ENCODE measurements at regions not wholly inside any gene's neighbourhood (a gene's known extent, or its start where the extent isn't known, plus 50 kb on each side); places are given as distances from the start of the nearest gene placed in this dataset.

GRCh38 chr9:90552317-90552716, 90.3 kb downstream of the DIRAS2 start:
- peaks cover 3% of the 10 kb centered on the region; the same call in 1 of the 2 replicates for H3K9me2 ChIP-seq (ENCODE audit: insufficient read depth)
- no peak overlapping the region for H3K27ac ChIP-seq (ENCODE audit: low read depth)
- no peak overlapping the region for H3K27ac Mint-ChIP-seq
- no peaks in the 10 kb centered on the region for H3K79me2 ChIP-seq (replicated peaks; ENCODE audit: insufficient read depth)
- no peak overlapping the region for H3K4me2 ChIP-seq
- no peak overlapping the region for H2AFZ ChIP-seq
- H3K4me3 Mint-ChIP-seq = no peak overlapping the region
- DNase-seq (ENCODE audit: low spot score) (no peak), ATAC-seq (no peak)
- H3K9me3 Mint-ChIP-seq = peaks cover 16% of the 10 kb centered on the region
- H3K4me3 ChIP-seq = no peak overlapping the region
- H3K36me3 ChIP-seq (ENCODE audit: insufficient read depth) = no peaks in the 10 kb centered on the region
- no peaks in the 10 kb centered on the region for H3K4me1 ChIP-seq (ENCODE audit: insufficient read depth)
- no peaks in the 10 kb centered on the region for H4K20me1 ChIP-seq (replicated peaks; ENCODE audit: insufficient read depth)
- no peaks in the 10 kb centered on the region for H3K4me1 Mint-ChIP-seq
- peaks cover 2% of the 10 kb centered on the region for H3K27me3 Mint-ChIP-seq (ENCODE audit: insufficient read depth, low read depth, poor library complexity)
- peaks cover 8% of the 10 kb centered on the region; the same call in 2 of the 3 replicates for H3K36me3 Mint-ChIP-seq (ENCODE audit: low read depth)
- no peak for TF ChIP-seq NANOG (IDR thresholded peaks at IDR 0.05; ENCODE audit: borderline replicate concordance)
- no peak for TF ChIP-seq ZNF331 (CRISPR knock-in tag; IDR thresholded peaks at IDR 0.05; ENCODE audit: low read depth)
- no peak for TF ChIP-seq POLR2AphosphoS5 (IDR thresholded peaks at IDR 0.05; ENCODE audit: low read depth)
- no peak for TF ChIP-seq ETS1 (IDR thresholded peaks at IDR 0.05)
- no peak for TF ChIP-seq STAT1 (IDR thresholded peaks at IDR 0.05; ENCODE audit: unreplicated experiment)
- no peak for TF ChIP-seq CTCF (conservative IDR thresholded peaks at IDR 0.05; ENCODE audit: low read depth in 2 of 2)
- no peak for TF ChIP-seq ZNF462 (CRISPR knock-in tag; IDR thresholded peaks at IDR 0.05)
- no peaks in the 10 kb centered on the region for H3K27me3 ChIP-seq (ENCODE audit: insufficient read depth)
- no peaks in the 10 kb centered on the region for H3F3A ChIP-seq (replicated peaks; ENCODE audit: low read depth)

Measured in GM23338 (cell line).